GM12872 (cell line): ENCODE measurements at regions not wholly inside any gene's neighbourhood (a gene's known extent, or its start where the extent isn't known, plus 50 kb on each side); places are given as distances from the start of the nearest gene placed in this dataset.

ENCODE experiments used
- TF ChIP-seq, protein P1 (sequence below): IDR thresholded peaks from 3 replicates; pipeline ENCODE4 v1.5.1; 2011; ENCODE audit warnings: low read depth, mild to moderate bottlenecking, low read length, moderate library complexity; ENCODE audit not compliant: insufficient read depth

DNA sequence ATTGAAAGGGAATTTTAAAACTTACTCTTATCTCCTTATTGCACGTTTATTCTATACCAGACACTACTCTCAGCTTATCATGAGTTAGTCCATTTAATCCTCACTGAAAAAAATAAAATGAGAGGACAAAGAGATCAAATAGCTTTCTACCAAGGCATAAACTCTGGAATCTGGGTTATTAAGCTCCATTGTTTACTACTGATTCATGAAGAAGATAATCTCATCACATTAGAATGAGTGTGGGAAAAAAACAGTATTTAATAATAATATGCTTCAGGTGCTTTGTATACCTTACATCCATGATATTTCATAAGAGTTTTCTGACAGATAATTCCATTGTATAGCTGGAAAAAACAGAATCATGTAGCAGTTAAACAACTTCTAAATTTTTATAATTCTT, 1092.6 kb downstream of the TECRL start:
- TF ChIP-seq, protein P1, sequence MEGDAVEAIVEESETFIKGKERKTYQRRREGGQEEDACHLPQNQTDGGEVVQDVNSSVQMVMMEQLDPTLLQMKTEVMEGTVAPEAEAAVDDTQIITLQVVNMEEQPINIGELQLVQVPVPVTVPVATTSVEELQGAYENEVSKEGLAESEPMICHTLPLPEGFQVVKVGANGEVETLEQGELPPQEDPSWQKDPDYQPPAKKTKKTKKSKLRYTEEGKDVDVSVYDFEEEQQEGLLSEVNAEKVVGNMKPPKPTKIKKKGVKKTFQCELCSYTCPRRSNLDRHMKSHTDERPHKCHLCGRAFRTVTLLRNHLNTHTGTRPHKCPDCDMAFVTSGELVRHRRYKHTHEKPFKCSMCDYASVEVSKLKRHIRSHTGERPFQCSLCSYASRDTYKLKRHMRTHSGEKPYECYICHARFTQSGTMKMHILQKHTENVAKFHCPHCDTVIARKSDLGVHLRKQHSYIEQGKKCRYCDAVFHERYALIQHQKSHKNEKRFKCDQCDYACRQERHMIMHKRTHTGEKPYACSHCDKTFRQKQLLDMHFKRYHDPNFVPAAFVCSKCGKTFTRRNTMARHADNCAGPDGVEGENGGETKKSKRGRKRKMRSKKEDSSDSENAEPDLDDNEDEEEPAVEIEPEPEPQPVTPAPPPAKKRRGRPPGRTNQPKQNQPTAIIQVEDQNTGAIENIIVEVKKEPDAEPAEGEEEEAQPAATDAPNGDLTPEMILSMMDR, result no peak

DNA sequence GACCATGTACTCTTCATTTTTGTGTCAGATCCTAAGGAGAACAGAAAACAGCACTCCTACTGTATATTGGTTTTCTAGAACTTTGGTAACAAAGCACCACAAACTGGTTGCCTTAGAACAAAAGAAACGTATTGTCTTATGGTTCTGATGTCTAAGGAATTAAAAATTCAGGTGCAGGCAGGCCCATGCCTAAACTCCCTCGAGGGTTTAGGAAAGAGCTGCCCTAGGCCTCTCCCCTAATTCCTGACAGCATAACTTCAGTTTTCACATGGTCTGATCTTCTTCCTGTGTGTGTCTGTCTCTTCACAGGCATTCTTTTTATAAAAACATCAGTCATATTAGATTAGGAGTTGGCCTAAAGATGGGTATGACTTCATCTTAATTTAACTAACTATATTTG, 1093.6 kb downstream of the TECRL start:
- TF ChIP-seq, protein P1, result no peak

DNA sequence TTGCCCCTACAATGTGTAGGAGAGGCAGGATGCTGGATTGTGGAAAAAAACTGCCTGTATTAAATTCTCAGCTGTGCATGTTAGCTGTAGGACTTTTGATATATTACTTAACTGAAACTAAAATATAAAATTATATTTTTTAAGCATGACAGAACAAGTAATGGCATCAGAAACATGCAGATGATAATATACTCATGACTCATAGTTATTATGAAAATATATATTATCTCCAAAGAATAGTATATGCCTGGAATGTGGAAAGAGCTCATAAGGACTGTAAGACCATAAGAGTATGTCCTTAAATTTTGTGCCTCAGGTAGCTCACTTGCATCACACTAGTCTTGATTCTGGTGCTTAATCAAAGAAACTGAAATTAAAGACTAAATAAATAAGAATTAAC, 1100.6 kb downstream of the TECRL start:
- TF ChIP-seq, protein P1, result no peak

DNA sequence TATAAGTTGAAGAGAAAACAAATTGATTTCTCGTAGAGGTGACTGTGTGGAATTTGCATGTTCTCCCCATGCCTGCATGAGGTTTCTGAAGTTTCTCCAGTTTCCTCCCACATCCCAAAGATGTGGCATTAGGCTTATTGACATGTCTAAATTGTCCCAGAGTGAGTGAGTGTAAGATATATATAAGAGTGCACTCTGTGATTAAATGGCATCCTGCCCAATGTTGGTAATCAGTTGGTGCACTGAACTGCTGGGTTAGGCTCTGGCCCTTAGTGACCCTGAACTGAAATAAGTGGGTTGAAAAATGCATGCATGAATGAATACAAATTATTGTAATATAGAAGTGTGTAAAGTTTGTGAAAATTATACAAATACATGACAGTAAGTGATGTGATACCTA, 1106.5 kb downstream of the TECRL start:
- TF ChIP-seq, protein P1, result no peak

DNA sequence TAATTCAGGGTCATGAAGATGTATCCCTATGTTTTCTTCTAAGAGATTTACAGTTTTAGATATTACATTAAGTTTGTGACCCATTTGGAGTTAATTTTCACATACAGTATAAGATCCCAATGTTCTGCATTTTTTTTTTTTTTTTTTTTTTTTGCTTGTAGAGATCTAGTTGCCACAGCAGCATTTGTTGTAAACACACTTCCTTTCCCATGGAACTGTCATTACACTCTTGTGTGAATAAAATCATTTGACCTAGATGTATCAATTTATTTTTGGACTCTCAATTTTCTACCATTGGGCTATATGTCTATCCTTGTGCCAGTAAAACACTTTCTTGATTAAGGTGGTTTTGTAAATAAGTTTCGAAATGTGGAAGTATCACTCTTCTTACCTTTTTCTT, 1107.2 kb downstream of the TECRL start:
- TF ChIP-seq, protein P1, result no peak

DNA sequence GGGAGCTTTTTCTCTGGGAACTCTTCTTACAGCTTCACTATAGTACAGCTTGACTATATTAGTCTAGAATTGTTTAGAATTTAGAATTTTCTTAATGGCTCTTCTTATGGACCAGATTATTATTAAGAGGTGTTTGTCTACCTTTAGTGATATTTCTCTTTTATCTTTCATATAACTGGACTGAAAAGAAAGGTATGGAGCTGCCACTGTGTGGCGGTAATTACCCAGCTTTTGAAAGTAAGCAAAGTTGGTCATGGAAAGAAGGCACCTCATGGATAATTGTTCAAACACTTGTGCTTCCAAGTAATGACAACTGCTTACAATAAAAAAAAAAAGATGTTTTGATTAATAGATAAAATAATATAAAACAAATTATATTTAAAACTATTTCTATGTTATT, 1112.5 kb downstream of the TECRL start:
- TF ChIP-seq, protein P1, result no peak

DNA sequence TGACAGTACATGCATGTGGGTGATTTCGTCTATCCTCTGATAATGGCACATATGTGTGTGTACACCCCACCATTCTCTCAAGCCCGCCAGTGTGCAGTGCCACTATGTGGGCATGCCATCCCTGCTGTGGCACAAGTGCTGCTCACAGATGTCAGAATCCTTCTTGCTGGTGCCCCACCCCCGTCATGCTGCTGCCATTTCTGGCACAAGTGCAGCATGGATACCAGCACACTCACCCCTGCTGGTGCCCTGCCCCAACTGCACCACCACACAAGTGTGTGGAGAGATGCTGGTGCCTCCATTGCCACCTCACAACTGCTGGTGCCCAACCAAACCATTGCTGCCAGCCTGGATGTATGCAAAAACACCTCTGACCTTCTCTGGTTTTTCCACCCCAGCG, 1133.8 kb downstream of the TECRL start:
- TF ChIP-seq, protein P1, result no peak

DNA sequence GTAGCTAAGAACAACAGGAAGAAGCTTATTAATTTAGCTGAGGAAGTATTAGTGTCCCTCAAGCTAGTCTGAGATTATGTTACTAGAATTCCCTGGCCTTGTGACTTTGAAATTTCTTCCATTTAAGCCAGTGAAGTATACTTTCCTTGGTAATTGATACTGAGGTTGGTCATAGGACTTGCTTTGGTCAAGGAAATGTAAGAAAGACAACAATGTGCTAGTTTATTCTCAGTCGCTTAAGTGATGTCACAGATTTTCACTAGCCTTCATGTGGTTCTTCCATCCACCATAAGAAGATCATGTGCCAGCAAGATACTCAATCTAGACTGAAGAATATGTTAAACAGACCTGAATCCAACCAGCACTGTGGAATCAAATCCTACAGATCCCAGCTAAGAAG, 1140.1 kb downstream of the TECRL start:
- TF ChIP-seq, protein P1, result no peak
